ENCODE measurements at regions not wholly inside any gene's neighbourhood (a gene's known extent, or its start where the extent isn't known, plus 50 kb on each side); places are given as distances from the start of the nearest gene placed in this dataset.
"Not testable (repeated sequence)": the region's sequence is repeated elsewhere in the genome, so short reads cannot be mapped to it uniquely, and the experiment has no call there.

- no peak for DNase-seq
Observed at GRCh38 chr5:3339092-3339797, 256.4 kb upstream of the IRX1 start.

GRCh38 chr5:3337812-3338541 is 257.7 kb upstream of the IRX1 start:
- no peak for DNase-seq

GRCh38 chr5:3336666-3337065 is 259.0 kb upstream of the IRX1 start:
- DNase-seq = no peak

GRCh38 chr5:3335301-3335700 is 260.3 kb upstream of the IRX1 start:
- DNase-seq = no peak

- no peak for DNase-seq
Observed at GRCh38 chr5:3333836-3334235, 261.8 kb upstream of the IRX1 start.

GRCh38 chr5:3333105-3333504 is 262.5 kb upstream of the IRX1 start:
- no peak for DNase-seq

- no peak for DNase-seq
Observed at GRCh38 chr5:3331819-3332218, 263.8 kb upstream of the IRX1 start.

- DNase-seq = no peak
Observed at GRCh38 chr5:3330442-3330841, 265.2 kb upstream of the IRX1 start.

GRCh38 chr5:3329427-3329826 is 266.2 kb upstream of the IRX1 start:
- peak; percentile 33 for DNase-seq

- DNase-seq = no peak
Observed at GRCh38 chr5:3326841-3327232, 268.8 kb upstream of the IRX1 start.

GRCh38 chr5:3325972-3326840 is 269.4 kb upstream of the IRX1 start:
- DNase-seq = no peak

GRCh38 chr5:3325201-3325971 is 270.2 kb upstream of the IRX1 start:
- no peak for DNase-seq

GRCh38 chr5:3324421-3325101 is 271.1 kb upstream of the IRX1 start:
- DNase-seq = no peak

- not testable (repeated sequence) for DNase-seq
Observed at GRCh38 chr5:3323966-3324365, 271.7 kb upstream of the IRX1 start.

GRCh38 chr5:3323144-3323543 is 272.5 kb upstream of the IRX1 start:
- no peak for DNase-seq

GRCh38 chr5:3322642-3323041 is 273.0 kb upstream of the IRX1 start:
- DNase-seq = no peak

- no peak for DNase-seq
Observed at GRCh38 chr5:3321923-3322322, 273.7 kb upstream of the IRX1 start.

- DNase-seq = no peak
Observed at GRCh38 chr5:3321119-3321760, 274.4 kb upstream of the IRX1 start.

- no peak for DNase-seq
Observed at GRCh38 chr5:3320317-3320875, 275.2 kb upstream of the IRX1 start.

GRCh38 chr5:3317051-3317795 is 278.4 kb upstream of the IRX1 start:
- no peak for DNase-seq

GRCh38 chr5:3313569-3313968 is 282.1 kb upstream of the IRX1 start:
- no peak for DNase-seq
